ENCODE measurements at regions not wholly inside any gene's neighbourhood (a gene's known extent, or its start where the extent isn't known, plus 50 kb on each side); places are given as distances from the start of the nearest gene placed in this dataset.

- no peak for TF ChIP-seq CTCF (IDR thresholded peaks at IDR 0.05; ENCODE audit: insufficient read depth, low read length, missing control alignments)
These were observed 462.1 kb upstream of the ID2 start for GRCh38 chr2:8219631-8220355.

GRCh38 chr2:8222979-8223694 lies 458.7 kb upstream of the ID2 start:
- POLR2A ChIA-PET = no interaction called here
- no peak overlapping the region for H3K4me3 ChIP-seq (ENCODE audit: low read depth, low read length)
- no peak for TF ChIP-seq CTCF (IDR thresholded peaks at IDR 0.05; ENCODE audit: insufficient read depth, low read length, missing control alignments)
- DNase-seq (ENCODE audit: low read depth, low spot score) = no peak
- CTCF ChIA-PET = no interaction called here

More at GRCh38 chr2:8219631-8220355, 462.1 kb upstream of the ID2 start:
- CTCF ChIA-PET = no interaction called here
- no peak for DNase-seq (ENCODE audit: low read depth, low spot score)
- no peak overlapping the region for H3K4me3 ChIP-seq (ENCODE audit: low read depth, low read length)
- POLR2A ChIA-PET = no interaction called here

- ChIA-PET CTCF (no interaction called here), POLR2A (no interaction called here)
- no peak for DNase-seq (ENCODE audit: low read depth, low spot score)
- no peak overlapping the region for H3K4me3 ChIP-seq (ENCODE audit: low read depth, low read length)
- no peak for TF ChIP-seq CTCF (IDR thresholded peaks at IDR 0.05; ENCODE audit: insufficient read depth, low read length, missing control alignments)
These were observed 458.0 kb upstream of the ID2 start for GRCh38 chr2:8223695-8224346.

- no peak for TF ChIP-seq CTCF (IDR thresholded peaks at IDR 0.05; ENCODE audit: insufficient read depth, low read length, missing control alignments)
- no peak for DNase-seq (ENCODE audit: low read depth, low spot score)
- CTCF ChIA-PET = no interaction called here
- POLR2A ChIA-PET = no interaction called here
- no peak overlapping the region for H3K4me3 ChIP-seq (ENCODE audit: low read depth, low read length)
These were observed 457.3 kb upstream of the ID2 start for GRCh38 chr2:8224347-8225190.

GRCh38 chr2:8225266-8225665 lies 456.6 kb upstream of the ID2 start:
- POLR2A ChIA-PET = no interaction called here
- CTCF ChIA-PET = no interaction called here

More at GRCh38 chr2:8225266-8225665, 456.6 kb upstream of the ID2 start:
- no peak for DNase-seq (ENCODE audit: low read depth, low spot score)
- H3K4me3 ChIP-seq (ENCODE audit: low read depth, low read length) = no peak overlapping the region
- TF ChIP-seq CTCF (IDR thresholded peaks at IDR 0.05; ENCODE audit: insufficient read depth, low read length, missing control alignments) = no peak
